ENCODE measurements at regions not wholly inside any gene's neighbourhood (a gene's known extent, or its start where the extent isn't known, plus 50 kb on each side); places are given as distances from the start of the nearest gene placed in this dataset.
"Not testable (repeated sequence)": the region's sequence is repeated elsewhere in the genome, so short reads cannot be mapped to it uniquely, and the experiment has no call there.

GRCh38 chr11:29162491-29162890 lies 854.3 kb downstream of the KCNA4 start:
- no peaks in the 10 kb centered on the region for H3K9me3 Mint-ChIP-seq (ENCODE audit: low read depth)
- DNase-seq (ENCODE audit: low spot score): no peak
- H3K27ac Mint-ChIP-seq (ENCODE audit: unreplicated experiment): no peak overlapping the region
- no peaks in the 10 kb centered on the region for H3K36me3 Mint-ChIP-seq (ENCODE audit: low read depth)
- TF ChIP-seq, protein P1, sequence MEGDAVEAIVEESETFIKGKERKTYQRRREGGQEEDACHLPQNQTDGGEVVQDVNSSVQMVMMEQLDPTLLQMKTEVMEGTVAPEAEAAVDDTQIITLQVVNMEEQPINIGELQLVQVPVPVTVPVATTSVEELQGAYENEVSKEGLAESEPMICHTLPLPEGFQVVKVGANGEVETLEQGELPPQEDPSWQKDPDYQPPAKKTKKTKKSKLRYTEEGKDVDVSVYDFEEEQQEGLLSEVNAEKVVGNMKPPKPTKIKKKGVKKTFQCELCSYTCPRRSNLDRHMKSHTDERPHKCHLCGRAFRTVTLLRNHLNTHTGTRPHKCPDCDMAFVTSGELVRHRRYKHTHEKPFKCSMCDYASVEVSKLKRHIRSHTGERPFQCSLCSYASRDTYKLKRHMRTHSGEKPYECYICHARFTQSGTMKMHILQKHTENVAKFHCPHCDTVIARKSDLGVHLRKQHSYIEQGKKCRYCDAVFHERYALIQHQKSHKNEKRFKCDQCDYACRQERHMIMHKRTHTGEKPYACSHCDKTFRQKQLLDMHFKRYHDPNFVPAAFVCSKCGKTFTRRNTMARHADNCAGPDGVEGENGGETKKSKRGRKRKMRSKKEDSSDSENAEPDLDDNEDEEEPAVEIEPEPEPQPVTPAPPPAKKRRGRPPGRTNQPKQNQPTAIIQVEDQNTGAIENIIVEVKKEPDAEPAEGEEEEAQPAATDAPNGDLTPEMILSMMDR (IDR thresholded peaks at IDR 0.05): no peak
- H3K4me3 Mint-ChIP-seq (ENCODE audit: unreplicated experiment): no peak overlapping the region
- H3K4me1 Mint-ChIP-seq (ENCODE audit: low read depth): peaks cover 4% of the 10 kb centered on the region
- H3K27me3 Mint-ChIP-seq (ENCODE audit: low read depth): no peaks in the 10 kb centered on the region

DNA sequence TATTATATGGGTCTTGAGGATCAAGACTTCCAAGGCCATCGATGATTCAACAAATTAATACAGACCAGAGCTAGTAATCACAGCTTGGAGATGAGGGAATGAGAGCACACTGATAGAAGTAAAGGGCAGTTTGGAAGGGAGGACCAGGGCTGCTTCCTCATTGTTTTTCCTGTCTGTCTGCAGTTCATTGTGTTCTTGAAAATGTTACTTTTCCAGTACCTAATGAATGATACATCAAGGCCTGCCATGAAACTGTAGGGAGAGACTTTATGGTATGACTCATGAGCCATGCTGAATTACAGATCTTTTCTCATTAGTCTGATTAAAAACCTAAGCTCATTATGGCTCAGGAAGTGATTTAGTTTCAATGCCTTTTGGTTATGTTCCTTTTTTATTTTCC lies 855.6 kb downstream of the KCNA4 start:
- DNase-seq (ENCODE audit: low spot score): no peak
- Mint-ChIP-seq H3K9me3 (ENCODE audit: low read depth) (no peaks in the 10 kb centered on the region), H3K4me1 (ENCODE audit: low read depth) (peaks cover 4% of the 10 kb centered on the region), H3K36me3 (ENCODE audit: low read depth) (no peaks in the 10 kb centered on the region), H3K27me3 (ENCODE audit: low read depth) (no peaks in the 10 kb centered on the region), H3K27ac (ENCODE audit: unreplicated experiment) (no peak overlapping the region), H3K4me3 (ENCODE audit: unreplicated experiment) (no peak overlapping the region)
- TF ChIP-seq, protein P1 (IDR thresholded peaks at IDR 0.05): no peak

DNA sequence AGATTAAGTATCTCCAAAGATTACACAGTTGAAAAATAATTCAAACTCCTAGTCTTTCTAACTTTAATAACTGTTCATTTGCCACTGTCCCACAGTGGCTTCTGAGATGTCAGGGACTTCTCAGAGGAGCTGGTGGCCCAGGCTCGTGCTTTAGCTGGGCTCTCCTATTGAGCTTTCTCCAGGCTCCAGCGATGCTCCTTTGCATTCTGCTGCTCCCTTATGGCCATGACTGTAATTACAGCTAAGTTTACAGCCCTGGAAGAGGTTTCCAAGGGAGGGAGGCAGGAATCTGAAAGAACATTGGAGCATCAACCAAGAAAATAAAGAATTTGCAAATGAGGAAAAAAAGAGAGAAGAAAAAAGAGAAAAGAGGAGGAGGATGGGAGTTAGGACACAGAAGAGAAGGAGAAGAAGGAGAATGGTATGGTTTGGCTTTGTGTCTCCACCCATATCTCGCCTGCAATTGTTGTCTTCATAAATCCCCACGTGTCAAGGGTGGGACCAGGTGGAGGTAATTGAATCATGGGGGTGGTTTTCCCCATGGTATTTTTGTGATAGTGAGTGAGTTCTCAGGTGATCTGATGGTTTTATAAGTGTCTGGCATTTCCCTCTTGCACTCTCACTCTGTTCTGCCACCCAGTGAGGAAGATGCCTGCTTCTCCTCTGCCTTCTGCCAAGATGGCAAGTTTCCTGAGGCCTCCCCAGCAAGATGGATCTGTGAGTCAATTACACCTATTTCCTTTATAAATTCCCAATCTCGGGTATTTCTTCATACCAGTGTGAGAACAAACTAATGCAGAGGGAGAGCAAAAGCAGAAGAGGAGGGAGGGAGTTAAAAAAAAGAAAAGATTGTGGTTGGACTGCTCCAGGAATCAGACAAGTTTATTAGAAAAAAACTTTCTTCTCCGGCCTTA lies 857.0 kb downstream of the KCNA4 start:
- H3K4me3 Mint-ChIP-seq (ENCODE audit: unreplicated experiment): no peak overlapping the region
- H3K27ac Mint-ChIP-seq (ENCODE audit: unreplicated experiment): no peak overlapping the region
- no peak for DNase-seq (ENCODE audit: low spot score)

DNA sequence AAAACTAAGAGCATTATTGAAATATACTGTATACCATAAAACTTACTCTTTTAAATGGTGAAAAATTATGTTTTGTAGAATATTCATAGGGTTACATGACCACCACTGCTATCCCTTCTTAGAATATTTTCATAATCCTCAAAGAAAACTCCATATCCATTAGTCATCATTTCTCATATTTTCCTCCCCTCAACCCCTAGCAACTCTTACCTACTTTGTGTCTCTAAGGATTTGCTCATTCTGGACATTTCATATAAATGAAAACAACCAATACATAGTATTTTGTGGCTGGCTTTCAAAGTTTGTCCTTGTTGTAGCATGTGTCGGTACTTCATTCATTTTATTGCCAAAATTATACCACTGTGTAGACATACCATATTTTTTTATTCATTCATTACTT lies 863.8 kb downstream of the KCNA4 start:
- no peak for DNase-seq (ENCODE audit: low spot score)
- Mint-ChIP-seq H3K27me3 (ENCODE audit: low read depth) (no peaks in the 10 kb centered on the region), H3K27ac (ENCODE audit: unreplicated experiment) (no peak overlapping the region), H3K9me3 (ENCODE audit: low read depth) (peaks cover 5% of the 10 kb centered on the region), H3K36me3 (ENCODE audit: low read depth) (no peaks in the 10 kb centered on the region), H3K4me1 (ENCODE audit: low read depth) (no peaks in the 10 kb centered on the region), H3K4me3 (ENCODE audit: unreplicated experiment) (no peak overlapping the region)
- TF ChIP-seq, protein P1 (IDR thresholded peaks at IDR 0.05): no peak

More for the DNA sequence above, 857.0 kb downstream of the KCNA4 start:
- Mint-ChIP-seq H3K9me3 (ENCODE audit: low read depth) (no peaks in the 10 kb centered on the region), H3K4me1 (ENCODE audit: low read depth) (peaks cover 4% of the 10 kb centered on the region), H3K27me3 (ENCODE audit: low read depth) (no peaks in the 10 kb centered on the region), H3K36me3 (ENCODE audit: low read depth) (no peaks in the 10 kb centered on the region)
- TF ChIP-seq, protein P1 (IDR thresholded peaks at IDR 0.05): peak; percentile 96

- H3K36me3 Mint-ChIP-seq (ENCODE audit: low read depth); H3K4me1 Mint-ChIP-seq (ENCODE audit: low read depth); H3K9me3 Mint-ChIP-seq (ENCODE audit: low read depth); DNase-seq (ENCODE audit: low spot score); H3K27me3 Mint-ChIP-seq (ENCODE audit: low read depth); H3K4me3 Mint-ChIP-seq (ENCODE audit: unreplicated experiment); H3K27ac Mint-ChIP-seq (ENCODE audit: unreplicated experiment): not testable (repeated sequence)
Measured at GRCh38 chr11:29142573-29142972, 874.3 kb downstream of the KCNA4 start.

DNA sequence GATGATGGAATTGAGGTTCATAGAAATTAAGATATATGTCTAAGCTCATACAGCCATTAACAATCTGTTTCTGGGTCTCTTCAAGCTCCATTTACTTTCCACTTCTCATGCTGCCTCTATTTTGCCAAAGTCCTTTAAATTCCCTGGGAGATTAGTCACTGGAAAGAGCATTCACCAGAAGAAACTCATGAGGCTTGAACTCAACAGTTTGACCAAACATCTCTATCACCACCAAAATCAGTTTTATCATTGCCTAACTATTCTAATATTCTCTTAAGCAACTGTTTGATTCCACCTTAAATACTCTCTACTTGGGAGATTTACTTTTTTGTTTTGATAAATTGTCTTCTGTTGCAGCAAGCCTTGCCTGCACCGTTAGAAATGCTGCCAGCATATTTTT lies 881.3 kb downstream of the KCNA4 start:
- H3K4me3 Mint-ChIP-seq (ENCODE audit: unreplicated experiment): no peak overlapping the region
- H3K27me3 Mint-ChIP-seq (ENCODE audit: low read depth): no peaks in the 10 kb centered on the region
- no peaks in the 10 kb centered on the region for H3K36me3 Mint-ChIP-seq (ENCODE audit: low read depth)
- no peak overlapping the region for H3K27ac Mint-ChIP-seq (ENCODE audit: unreplicated experiment)
- DNase-seq (ENCODE audit: low spot score): no peak
- H3K9me3 Mint-ChIP-seq (ENCODE audit: low read depth): no peaks in the 10 kb centered on the region
- H3K4me1 Mint-ChIP-seq (ENCODE audit: low read depth): no peaks in the 10 kb centered on the region
- TF ChIP-seq, protein P1 (IDR thresholded peaks at IDR 0.05): no peak

Measured in chondrocyte (in vitro differentiated cells).